ENCODE measurements at regions not wholly inside any gene's neighbourhood (a gene's known extent, or its start where the extent isn't known, plus 50 kb on each side); places are given as distances from the start of the nearest gene placed in this dataset.

DNA sequence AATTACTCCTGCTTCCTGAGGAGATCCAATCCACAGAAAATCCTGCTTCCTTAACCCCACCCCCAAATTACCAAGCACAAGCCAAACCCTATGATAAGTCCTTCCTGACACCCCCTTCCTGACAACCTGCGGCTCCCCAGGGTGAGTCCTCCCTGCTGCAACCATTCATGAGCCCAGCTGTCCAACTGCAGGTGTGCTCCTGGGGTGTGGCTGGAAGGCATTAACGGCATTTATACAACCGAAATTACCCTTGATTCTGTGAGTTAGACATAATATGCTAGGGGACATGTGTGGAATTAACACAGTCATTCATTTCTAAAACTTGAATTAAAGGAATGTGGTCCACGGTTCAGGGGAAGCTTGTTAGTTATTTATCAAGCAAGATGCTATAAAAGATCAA lies 119.0 kb upstream of the ALKAL2 start:
- no peak for TF ChIP-seq FOS (IDR thresholded peaks at IDR 0.05; ENCODE audit: borderline replicate concordance, insufficient read depth, low read length)
- TF ChIP-seq POLR2A (IDR thresholded peaks at IDR 0.05; ENCODE audit: low read depth, low read length) = no peak
- TF ChIP-seq, protein P1, sequence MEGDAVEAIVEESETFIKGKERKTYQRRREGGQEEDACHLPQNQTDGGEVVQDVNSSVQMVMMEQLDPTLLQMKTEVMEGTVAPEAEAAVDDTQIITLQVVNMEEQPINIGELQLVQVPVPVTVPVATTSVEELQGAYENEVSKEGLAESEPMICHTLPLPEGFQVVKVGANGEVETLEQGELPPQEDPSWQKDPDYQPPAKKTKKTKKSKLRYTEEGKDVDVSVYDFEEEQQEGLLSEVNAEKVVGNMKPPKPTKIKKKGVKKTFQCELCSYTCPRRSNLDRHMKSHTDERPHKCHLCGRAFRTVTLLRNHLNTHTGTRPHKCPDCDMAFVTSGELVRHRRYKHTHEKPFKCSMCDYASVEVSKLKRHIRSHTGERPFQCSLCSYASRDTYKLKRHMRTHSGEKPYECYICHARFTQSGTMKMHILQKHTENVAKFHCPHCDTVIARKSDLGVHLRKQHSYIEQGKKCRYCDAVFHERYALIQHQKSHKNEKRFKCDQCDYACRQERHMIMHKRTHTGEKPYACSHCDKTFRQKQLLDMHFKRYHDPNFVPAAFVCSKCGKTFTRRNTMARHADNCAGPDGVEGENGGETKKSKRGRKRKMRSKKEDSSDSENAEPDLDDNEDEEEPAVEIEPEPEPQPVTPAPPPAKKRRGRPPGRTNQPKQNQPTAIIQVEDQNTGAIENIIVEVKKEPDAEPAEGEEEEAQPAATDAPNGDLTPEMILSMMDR (IDR thresholded peaks at IDR 0.05; ENCODE audit: extremely low read depth in 1 of 2, insufficient read depth in 1 of 2, low read depth in 1 of 2, low read length in 2 of 2) = no peak
- TF ChIP-seq, protein P2, sequence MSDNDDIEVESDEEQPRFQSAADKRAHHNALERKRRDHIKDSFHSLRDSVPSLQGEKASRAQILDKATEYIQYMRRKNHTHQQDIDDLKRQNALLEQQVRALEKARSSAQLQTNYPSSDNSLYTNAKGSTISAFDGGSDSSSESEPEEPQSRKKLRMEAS (IDR thresholded peaks at IDR 0.05; ENCODE audit: insufficient read depth, insufficient read length) = no peak
- no peak for TF ChIP-seq POLR2AphosphoS5 (IDR thresholded peaks at IDR 0.05; ENCODE audit: insufficient read depth, low read depth, low read length)

All from endothelial cell of umbilical vein (primary cell).